ENCODE measurements at regions not wholly inside any gene's neighbourhood (a gene's known extent, or its start where the extent isn't known, plus 50 kb on each side); places are given as distances from the start of the nearest gene placed in this dataset.
A peak's percentile ranks its signal among the peaks of the same experiment; 100 is the strongest.

GRCh38 chr14:26395726-26396125, 202.1 kb downstream of the NOVA1 start:
- no peaks in the 10 kb centered on the region for H3K36me3 ChIP-seq
- no peaks in the 10 kb centered on the region for H3K9me3 ChIP-seq
- H3K27ac ChIP-seq = no peak overlapping the region
- H3K27me3 ChIP-seq = no peaks in the 10 kb centered on the region
- no peak overlapping the region for H3K4me3 ChIP-seq
- 13 to 42% methylated on average over 1 of the region's 1 CpG for WGBS, 2 donors (ENCODE audit: low coverage in 1 of 2)
- ATAC-seq = no peak
- peaks cover 0 to 25% (median 3%) of the 10 kb centered on the region in 3 donors for H3K4me1 ChIP-seq
- no peak for TF ChIP-seq CTCF (IDR thresholded peaks at IDR 0.05)
- TF ChIP-seq EP300 (IDR thresholded peaks at IDR 0.05) = no peak
- no peak for TF ChIP-seq POLR2A (IDR thresholded peaks at IDR 0.05)

GRCh38 chr14:26394150-26394810, 203.6 kb downstream of the NOVA1 start:
- H3K27ac ChIP-seq = no peak overlapping the region
- no peak overlapping the region for H3K4me3 ChIP-seq
- ATAC-seq = no peak
- H3K9me3 ChIP-seq = no peaks in the 10 kb centered on the region
- peaks cover 0 to 25% (median 3%) of the 10 kb centered on the region in 3 donors for H3K4me1 ChIP-seq
- 28 to 57% methylated on average over 2 to 4 of the region's 4 CpGs for WGBS, 2 donors (ENCODE audit: low coverage in 1 of 2)
- H3K36me3 ChIP-seq = no peaks in the 10 kb centered on the region
- TF ChIP-seq EP300 (IDR thresholded peaks at IDR 0.05) (no peak), POLR2A (IDR thresholded peaks at IDR 0.05) (no peak), CTCF (IDR thresholded peaks at IDR 0.05) (peak; percentile 17 to 63 (median 48)), POLR2AphosphoS5 (IDR thresholded peaks at IDR 0.05) (no peak)
- H3K27me3 ChIP-seq = no peaks in the 10 kb centered on the region

GRCh38 chr14:26392498-26392897, 205.3 kb downstream of the NOVA1 start:
- H3K36me3 ChIP-seq = no peaks in the 10 kb centered on the region
- H3K27ac ChIP-seq = no peak overlapping the region
- 90 to 94% methylated on average over 7 of the region's 7 CpGs for WGBS, 2 donors (ENCODE audit: low coverage in 1 of 2)
- H3K4me1 ChIP-seq = peaks cover 0 to 25% (median 3%) of the 10 kb centered on the region in 3 donors
- no peak overlapping the region for H3K4me3 ChIP-seq
- no peak for ATAC-seq
- no peak for TF ChIP-seq POLR2AphosphoS5 (IDR thresholded peaks at IDR 0.05)
- TF ChIP-seq POLR2A (IDR thresholded peaks at IDR 0.05) = no peak
- no peak for TF ChIP-seq CTCF (IDR thresholded peaks at IDR 0.05)
- TF ChIP-seq EP300 (IDR thresholded peaks at IDR 0.05) = no peak
- no peaks in the 10 kb centered on the region for H3K27me3 ChIP-seq
- H3K9me3 ChIP-seq = no peaks in the 10 kb centered on the region

- peak; percentile 51 for ATAC-seq
- Histone ChIP-seq H3K36me3 (no peaks in the 10 kb centered on the region), H3K9me3 (no peaks in the 10 kb centered on the region), H3K4me3 (no peak overlapping the region), H3K4me1 (peaks cover 0 to 9% (median 3%) of the 10 kb centered on the region in 3 donors), H3K27ac (no peak overlapping the region), H3K27me3 (no peaks in the 10 kb centered on the region)
- 55 to 86% methylated on average over 1 to 2 of the region's 2 CpGs for WGBS, 2 donors (ENCODE audit: low coverage in 1 of 2)
- no peak for TF ChIP-seq EP300 (IDR thresholded peaks at IDR 0.05)
- TF ChIP-seq POLR2A (IDR thresholded peaks at IDR 0.05) = no peak
- TF ChIP-seq CTCF (IDR thresholded peaks at IDR 0.05) = no peak
- TF ChIP-seq POLR2AphosphoS5 (IDR thresholded peaks at IDR 0.05) = no peak
Observed at GRCh38 chr14:26389646-26390508, 208.0 kb downstream of the NOVA1 start.

All from gastroesophageal sphincter (tissue), 4 donors.